ENCODE measurements at regions not wholly inside any gene's neighbourhood (a gene's known extent, or its start where the extent isn't known, plus 50 kb on each side); places are given as distances from the start of the nearest gene placed in this dataset.

GRCh38 chr18:67123901-67124300 is 392.6 kb downstream of the DSEL start:
- no peak overlapping the region for H2AFZ ChIP-seq (ENCODE audit: low read depth, low read length, poor library complexity, severe bottlenecking)
- ChIA-PET RAD21 (ENCODE audit: low non-redundant PET in 1 of 2, low total read pairs in 2 of 2, uncharacterized antibody in 2 of 2, unreplicated experiment in 2 of 2) (no interaction called here), POLR2A (no interaction called here), CTCF (no interaction called here)
- DNase-seq (ENCODE audit: low read depth, low spot score) (no peak), ATAC-seq (no peak)
- no peak overlapping the region for H3K4me3 ChIP-seq (replicated peaks in 1 of 2; ENCODE audit: low read depth in 1 of 2, low read length in 2 of 2)
- H4K20me1 ChIP-seq (ENCODE audit: insufficient read depth): no peaks in the 10 kb centered on the region
- no TSS peak for BruUV-seq (replicated peaks)
- no peak overlapping the region for H3K4me2 ChIP-seq (ENCODE audit: low read length)
- no peak overlapping the region for H3K9ac ChIP-seq (ENCODE audit: low read length)
- H3K27ac ChIP-seq (ENCODE audit: low read depth, low read length): no peak overlapping the region
- H3K36me3 ChIP-seq (ENCODE audit: control insufficient read depth in 1 of 2, insufficient read depth in 2 of 2, low read length in 2 of 2): no peaks in the 10 kb centered on the region
- H3K9me3 ChIP-seq (ENCODE audit: control insufficient read depth in 1 of 2, insufficient read depth in 1 of 2, low read depth in 1 of 2, low read length in 2 of 2): peaks cover 7 to 21% of the 10 kb centered on the region in 2 experiments; a peak in 2 of 4 replicates
- H3K27me3 ChIP-seq (ENCODE audit: insufficient read depth, low read length): no peaks in the 10 kb centered on the region
- H3K79me2 ChIP-seq (ENCODE audit: insufficient read depth, low read length): no peaks in the 10 kb centered on the region
- H3K4me1 ChIP-seq (ENCODE audit: control insufficient read depth in 1 of 2, insufficient read depth in 2 of 2, low read length in 2 of 2): no peaks in the 10 kb centered on the region
- intact Hi-C loops (cut with micrococcal nuclease): no loop called here
- H3K9me2 ChIP-seq (ENCODE audit: insufficient read depth): no peaks in the 10 kb centered on the region
- TF ChIP-seq EGR1 (IDR thresholded peaks at IDR 0.05; ENCODE audit: low read depth) (no peak), ELF1 (IDR thresholded peaks at IDR 0.05; ENCODE audit: borderline replicate concordance, low read depth) (no peak), RAD21 (IDR thresholded peaks at IDR 0.05; ENCODE audit: low read depth) (no peak), ATF3 (IDR thresholded peaks at IDR 0.05) (no peak), EZH2phosphoT487 (IDR thresholded peaks at IDR 0.05; ENCODE audit: borderline replicate concordance) (no peak), CEBPB (IDR thresholded peaks at IDR 0.05; ENCODE audit: low read depth) (no peak), FOSL1 (IDR thresholded peaks at IDR 0.05; ENCODE audit: low read depth) (no peak), SP1 (IDR thresholded peaks at IDR 0.05; ENCODE audit: low read depth) (no peak)

DNA sequence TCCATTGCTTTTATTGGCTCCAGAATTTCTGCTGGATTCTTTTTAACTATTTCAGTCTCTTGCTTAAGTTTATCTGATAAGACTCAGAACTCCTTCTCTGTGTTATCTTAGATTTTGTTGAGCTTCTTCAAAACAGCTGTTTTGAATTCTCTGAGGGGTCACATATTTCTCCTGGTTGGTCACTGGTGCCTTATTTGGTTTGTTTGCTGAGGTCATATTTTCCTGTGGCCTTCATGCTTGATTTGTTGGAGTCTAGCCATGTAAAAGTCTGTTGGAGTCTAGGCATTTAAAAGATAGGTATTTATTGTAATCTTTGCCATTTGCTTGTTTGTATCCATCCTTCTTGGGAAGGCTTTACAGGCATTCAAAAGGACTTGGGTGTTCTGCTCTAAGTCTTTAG is 398.7 kb downstream of the DSEL start:
- no peak overlapping the region for H3K27ac ChIP-seq (ENCODE audit: low read depth, low read length)
- POLR2A ChIA-PET: no interaction called here
- no peaks in the 10 kb centered on the region for H3K36me3 ChIP-seq (ENCODE audit: control insufficient read depth in 1 of 2, insufficient read depth in 2 of 2, low read length in 2 of 2)
- intact Hi-C loops (cut with micrococcal nuclease): no loop called here
- H3K4me3 ChIP-seq (replicated peaks in 1 of 2; ENCODE audit: low read depth in 1 of 2, low read length in 2 of 2): no peak overlapping the region
- no peak overlapping the region for H2AFZ ChIP-seq (ENCODE audit: low read depth, low read length, poor library complexity, severe bottlenecking)
- RAD21 ChIA-PET (ENCODE audit: low non-redundant PET in 1 of 2, low total read pairs in 2 of 2, uncharacterized antibody in 2 of 2, unreplicated experiment in 2 of 2): no interaction called here
- no peaks in the 10 kb centered on the region; the same call in 1 of the 2 replicates for H4K20me1 ChIP-seq (ENCODE audit: insufficient read depth)
- H3K27me3 ChIP-seq (ENCODE audit: insufficient read depth, low read length): no peaks in the 10 kb centered on the region
- no peaks in the 10 kb centered on the region for H3K9me2 ChIP-seq (ENCODE audit: insufficient read depth)
- no TSS peak for BruUV-seq (replicated peaks)
- H3K4me1 ChIP-seq (ENCODE audit: control insufficient read depth in 1 of 2, insufficient read depth in 2 of 2, low read length in 2 of 2): no peaks in the 10 kb centered on the region
- no peak for ATAC-seq
- H3K4me2 ChIP-seq (ENCODE audit: low read length): no peak overlapping the region
- H3K79me2 ChIP-seq (ENCODE audit: insufficient read depth, low read length): no peaks in the 10 kb centered on the region
- no peak overlapping the region for H3K9ac ChIP-seq (ENCODE audit: low read length)
- CTCF ChIA-PET: no interaction called here
- DNase-seq (ENCODE audit: low read depth, low spot score): no peak
- peaks cover 4 to 20% of the 10 kb centered on the region in 2 experiments; a peak in 2 of 4 replicates for H3K9me3 ChIP-seq (ENCODE audit: control insufficient read depth in 1 of 2, insufficient read depth in 1 of 2, low read depth in 1 of 2, low read length in 2 of 2)
- TF ChIP-seq ELF1 (IDR thresholded peaks at IDR 0.05; ENCODE audit: borderline replicate concordance, low read depth) (no peak), SIN3A (IDR thresholded peaks at IDR 0.05; ENCODE audit: low read depth) (no peak), CBX3 (IDR thresholded peaks at IDR 0.05; ENCODE audit: low read depth) (no peak), MAX (IDR thresholded peaks at IDR 0.05) (no peak), ZBTB33 (IDR thresholded peaks at IDR 0.05; ENCODE audit: extremely low read depth, insufficient replicate concordance, low read length) (no peak), POLR2AphosphoS5 (IDR thresholded peaks at IDR 0.05; ENCODE audit: low read depth, low read length) (no peak), SP1 (IDR thresholded peaks at IDR 0.05; ENCODE audit: low read depth) (no peak), EGR1 (IDR thresholded peaks at IDR 0.05; ENCODE audit: low read depth) (no peak), EZH2 (IDR thresholded peaks at IDR 0.05) (no peak), ZNF274 (IDR thresholded peaks at IDR 0.05; ENCODE audit: low read depth, low read length) (no peak), ATF3 (IDR thresholded peaks at IDR 0.05) (no peak), ZFX (IDR thresholded peaks at IDR 0.05) (no peak), FOSL1 (IDR thresholded peaks at IDR 0.05; ENCODE audit: low read depth) (no peak), RAD21 (IDR thresholded peaks at IDR 0.05; ENCODE audit: low read depth) (no peak), EZH2phosphoT487 (IDR thresholded peaks at IDR 0.05; ENCODE audit: borderline replicate concordance) (no peak)
- TF ChIP-seq, protein P1, sequence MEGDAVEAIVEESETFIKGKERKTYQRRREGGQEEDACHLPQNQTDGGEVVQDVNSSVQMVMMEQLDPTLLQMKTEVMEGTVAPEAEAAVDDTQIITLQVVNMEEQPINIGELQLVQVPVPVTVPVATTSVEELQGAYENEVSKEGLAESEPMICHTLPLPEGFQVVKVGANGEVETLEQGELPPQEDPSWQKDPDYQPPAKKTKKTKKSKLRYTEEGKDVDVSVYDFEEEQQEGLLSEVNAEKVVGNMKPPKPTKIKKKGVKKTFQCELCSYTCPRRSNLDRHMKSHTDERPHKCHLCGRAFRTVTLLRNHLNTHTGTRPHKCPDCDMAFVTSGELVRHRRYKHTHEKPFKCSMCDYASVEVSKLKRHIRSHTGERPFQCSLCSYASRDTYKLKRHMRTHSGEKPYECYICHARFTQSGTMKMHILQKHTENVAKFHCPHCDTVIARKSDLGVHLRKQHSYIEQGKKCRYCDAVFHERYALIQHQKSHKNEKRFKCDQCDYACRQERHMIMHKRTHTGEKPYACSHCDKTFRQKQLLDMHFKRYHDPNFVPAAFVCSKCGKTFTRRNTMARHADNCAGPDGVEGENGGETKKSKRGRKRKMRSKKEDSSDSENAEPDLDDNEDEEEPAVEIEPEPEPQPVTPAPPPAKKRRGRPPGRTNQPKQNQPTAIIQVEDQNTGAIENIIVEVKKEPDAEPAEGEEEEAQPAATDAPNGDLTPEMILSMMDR (IDR thresholded peaks at IDR 0.05 in 2 of 3, conservative IDR thresholded peaks at IDR 0.05 in 1 of 3; ENCODE audit: borderline replicate concordance in 1 of 3, insufficient read depth in 1 of 3, low read depth in 2 of 3, low read length in 2 of 3): no peak

All from HCT116 (cell line).